Heart left ventricle (tissue), 16 donors: ENCODE measurements at regions not wholly inside any gene's neighbourhood (a gene's known extent, or its start where the extent isn't known, plus 50 kb on each side); places are given as distances from the start of the nearest gene placed in this dataset.

Experiments used
- ATAC-seq, 4 donors: fragments of 200-7000 bp; cut with Tn5 transposase; one replicate each; pipeline ENCODE4 v1.9.1; 2020 to 2022; ENCODE audit warnings: moderate library complexity in 4 of 4, mild to moderate bottlenecking in 3 of 4, moderate number of reproducible peaks in 1 of 4
- DNase-seq, 5 donors: peaks; one replicate each; pipeline ENCODE4 v3.0.0-alpha.2; 2020
- H3K27ac ChIP-seq, 12 donors: fragments of 200-600 bp; sonication (generic) in 4 of 12; one replicate each; pipeline versions ENCODE4 v1.5.0 to v1.8.0; 2016 to 2022; ENCODE audit warnings: mild to moderate bottlenecking in 2 of 12
- H3K27me3 ChIP-seq, 9 donors: fragments of 200-600 bp; sonication (generic) in 2 of 9; one replicate each; pipeline versions ENCODE4 v1.5.1 to v1.8.0; 2016 to 2022; ENCODE audit warnings: mild to moderate bottlenecking in 3 of 9
- H3K36me3 ChIP-seq, 9 donors: fragments of 200-600 bp; sonication (generic) in 2 of 9; one replicate each; pipeline versions ENCODE4 v1.5.0 to v1.8.0; 2018 to 2022; ENCODE audit warnings: mild to moderate bottlenecking in 2 of 9
- H3K4me1 ChIP-seq, 12 donors: fragments of 200-600 bp; sonication (generic) in 4 of 12; one replicate each; pipeline versions ENCODE4 v1.5.0 to v1.8.0; 2016 to 2022; ENCODE audit warnings: mild to moderate bottlenecking in 3 of 12
- H3K4me3 ChIP-seq, 12 donors: fragments of 200-600 bp; sonication (generic) in 4 of 12; one replicate each; pipeline versions ENCODE4 v1.5.0 to v1.8.0; 2017 to 2022; ENCODE audit warnings: mild to moderate bottlenecking in 9 of 12, moderate library complexity in 4 of 12
- H3K9me3 ChIP-seq, 12 donors: fragments of 200-600 bp; sonication (generic) in 4 of 12; one replicate each; pipeline versions ENCODE4 v1.5.0 to v1.8.0; 2016 to 2022; ENCODE audit warnings: mild to moderate bottlenecking in 1 of 12
- CTCF ChIP-seq, 12 donors: fragments of 200-600 bp; sonication (generic) in 4 of 12; IDR thresholded peaks; one replicate each; pipeline versions ENCODE4 v1.5.0 to v1.8.0; 2018 to 2022; ENCODE audit warnings: antibody characterized with exemption in 12 of 12, mild to moderate bottlenecking in 5 of 12
- POLR2A ChIP-seq, 2 donors: fragments of 450-650 bp; IDR thresholded peaks; one replicate each; pipeline ENCODE4 v1.6.1; 2017; ENCODE audit warnings: antibody characterized with exemption in 2 of 2, mild to moderate bottlenecking in 2 of 2, moderate library complexity in 2 of 2
- WGBS, 4 donors: extraction: QIAGEN DNeasy Blood & Tissue Kit in 2 of 4; methylation state at CpG; one replicate each; pipeline versions ENCODE4 v1.1.5 to v1.1.7; 2013 to 2018; 5-methylcytosine and 5-hydroxymethylcytosine counted together
- intact Hi-C, 10 donors: fragments of 100-400 bp; cut with DNase I; formaldehyde crosslinking; loops; one replicate each; pipeline versions ENCODE4 v1.11.1 to v1.14.2; 2022
- donor health status: ischemic (EF 13 %, LVEDD 7.1; RV severe dilation, severe dysfunction).
- donor health status: healthy with polysubstance abuse.
- donor health status: DM: no; HTN: yes; CAD: no.
- donor health status: DM: no; HTN: no; CAD: no.
- donor health status: ischemic (EF 25% LVEDD 6.9; RV normal size, moderate dysfunction).
- donor health status: ischemic (EF 25% LVEDD 5.7; RV mildly dilated, moderate dysfunction).
- donor health status: healthy.
- donor health status: DM: yes; HTN: yes; CAD: no.
- donor health status: ischemic (EF 35%, LVEDD 5.7; RV mildly dilated, moderate dysfunction).
- donor health status: nonischemic (EF 11% LVEDD 7.7; RV severe dilation, severe dysfunction).
- donor health status: DM: yes; HTN: yes; CAD: no.
- donor health status: PGD.
- donor health status: ischemic (EF 29% LVEDD 5.4; RV normal size, mild dysfunction).
- donor health status: nonischemic (EF 23%, LVEDD 6.1; RV moderate dilation, normal function).

- DNase-seq (no peak), ATAC-seq (no peak)
- Histone ChIP-seq H3K9me3 (no peaks in the 10 kb centered on the region), H3K4me1 (no peaks in the 10 kb centered on the region), H3K27me3 (peaks cover 0 to 7% (median 0%) of the 10 kb centered on the region in 9 donors), H3K36me3 (no peaks in the 10 kb centered on the region), H3K4me3 (no peak overlapping the region), H3K27ac (no peak overlapping the region)
- TF ChIP-seq POLR2A (IDR thresholded peaks at IDR 0.05) (no peak), CTCF (IDR thresholded peaks at IDR 0.05) (no peak)
- WGBS, 4 donors: 69 to 85% (median 79%) methylated on average over 2 of the region's 2 CpGs
- intact Hi-C loops: no loop called here
These were observed 162.6 kb downstream of the RTL3 start for GRCh38 chrX:78496483-78496882.

GRCh38 chrX:78493180-78493579 is 165.8 kb upstream of the CYSLTR1 start:
- TF ChIP-seq CTCF (IDR thresholded peaks at IDR 0.05) (no peak), POLR2A (IDR thresholded peaks at IDR 0.05) (no peak)
- Histone ChIP-seq H3K36me3 (no peaks in the 10 kb centered on the region), H3K4me3 (no peak overlapping the region), H3K27me3 (no peaks in the 10 kb centered on the region), H3K4me1 (no peaks in the 10 kb centered on the region), H3K9me3 (peaks cover 0 to 8% (median 0%) of the 10 kb centered on the region in 12 donors), H3K27ac (no peak overlapping the region)
- intact Hi-C loops: no loop called here
- ATAC-seq: no peak
- no peak for DNase-seq
- WGBS, 4 donors: 17 to 69% (median 50%) methylated on average over 2 of the region's 2 CpGs

GRCh38 chrX:78476701-78477100 is 149.3 kb upstream of the CYSLTR1 start:
- Histone ChIP-seq H3K4me1 (no peaks in the 10 kb centered on the region), H3K4me3 (no peak overlapping the region), H3K27ac (no peak overlapping the region), H3K9me3 (peaks cover 0 to 5% (median 0%) of the 10 kb centered on the region in 12 donors), H3K36me3 (no peaks in the 10 kb centered on the region), H3K27me3 (no peaks in the 10 kb centered on the region)
- no peak for TF ChIP-seq CTCF (IDR thresholded peaks at IDR 0.05)
- no peak for TF ChIP-seq POLR2A (IDR thresholded peaks at IDR 0.05)
- intact Hi-C loops: no loop called here
- no peak for ATAC-seq
- no peak for DNase-seq
- WGBS, 4 donors: 10 to 69% (median 26%) methylated on average over 2 of the region's 2 CpGs

GRCh38 chrX:78456909-78457308 is 129.5 kb upstream of the CYSLTR1 start:
- intact Hi-C loops: no loop called here
- no peaks in the 10 kb centered on the region for H3K36me3 ChIP-seq
- TF ChIP-seq CTCF (IDR thresholded peaks at IDR 0.05) (no peak), POLR2A (IDR thresholded peaks at IDR 0.05) (no peak)
- H3K27ac ChIP-seq: no peak overlapping the region
- 52 to 80% (median 69%) methylated on average over 1 of the region's 1 CpG for WGBS, 4 donors
- H3K9me3 ChIP-seq: peaks cover 0 to 21% (median 0%) of the 10 kb centered on the region in 12 donors
- H3K27me3 ChIP-seq: no peaks in the 10 kb centered on the region
- no peaks in the 10 kb centered on the region for H3K4me1 ChIP-seq
- DNase-seq (no peak), ATAC-seq (no peak)
- no peak overlapping the region for H3K4me3 ChIP-seq
